T-helper 1 cell treated with Interleukin-12 subunit alpha and Interleukin-12 subunit beta and Interleukin-4 antibody, amounts not matched to agents 30 ng/mL and 1 ng/mL, for 36 hours (primary cell): ENCODE measurements at regions not wholly inside any gene's neighbourhood (a gene's known extent, or its start where the extent isn't known, plus 50 kb on each side); places are given as distances from the start of the nearest gene placed in this dataset.

Source experiments
- intact Hi-C: fragments of 100-400 bp; cut with micrococcal nuclease; formaldehyde crosslinking; loops from one replicate; pipeline ENCODE4 v1.15.1; 2024

DNA sequence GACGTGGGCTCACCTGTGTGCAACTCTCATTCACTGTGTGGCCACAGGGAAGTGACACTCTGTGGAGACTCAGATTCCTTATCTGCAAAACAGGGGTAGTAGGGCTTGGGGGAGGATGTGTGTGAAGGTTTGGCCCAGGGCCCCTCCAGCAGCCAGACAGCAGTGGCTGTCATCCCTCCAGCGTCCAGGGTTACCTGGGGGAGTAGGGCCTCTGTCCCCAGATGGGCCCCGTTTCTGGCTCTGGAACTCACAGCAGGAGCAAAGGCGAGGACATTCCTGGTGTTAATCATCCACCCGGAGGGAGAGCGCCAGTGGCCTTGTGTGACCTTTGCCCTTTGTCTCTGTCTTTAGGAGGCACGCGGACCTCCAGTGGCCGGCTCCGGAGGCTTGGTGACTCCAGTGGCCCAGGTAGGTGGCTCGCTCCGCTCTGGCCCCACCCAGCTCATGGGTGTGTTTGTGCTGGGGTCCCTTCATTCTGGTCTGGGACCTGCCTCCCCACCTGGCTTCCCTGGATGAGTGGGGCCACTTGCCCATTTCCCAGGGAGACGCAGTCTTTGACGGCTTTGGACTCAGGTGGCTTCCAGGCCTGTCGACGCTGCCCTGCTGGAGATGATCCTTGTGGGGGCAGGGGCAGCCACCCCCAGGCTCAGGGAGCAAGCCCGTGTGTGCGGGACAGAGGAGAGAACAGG lies 166.2 kb downstream of the SEC14L1 start:
- intact Hi-C loops: no loop called here

DNA sequence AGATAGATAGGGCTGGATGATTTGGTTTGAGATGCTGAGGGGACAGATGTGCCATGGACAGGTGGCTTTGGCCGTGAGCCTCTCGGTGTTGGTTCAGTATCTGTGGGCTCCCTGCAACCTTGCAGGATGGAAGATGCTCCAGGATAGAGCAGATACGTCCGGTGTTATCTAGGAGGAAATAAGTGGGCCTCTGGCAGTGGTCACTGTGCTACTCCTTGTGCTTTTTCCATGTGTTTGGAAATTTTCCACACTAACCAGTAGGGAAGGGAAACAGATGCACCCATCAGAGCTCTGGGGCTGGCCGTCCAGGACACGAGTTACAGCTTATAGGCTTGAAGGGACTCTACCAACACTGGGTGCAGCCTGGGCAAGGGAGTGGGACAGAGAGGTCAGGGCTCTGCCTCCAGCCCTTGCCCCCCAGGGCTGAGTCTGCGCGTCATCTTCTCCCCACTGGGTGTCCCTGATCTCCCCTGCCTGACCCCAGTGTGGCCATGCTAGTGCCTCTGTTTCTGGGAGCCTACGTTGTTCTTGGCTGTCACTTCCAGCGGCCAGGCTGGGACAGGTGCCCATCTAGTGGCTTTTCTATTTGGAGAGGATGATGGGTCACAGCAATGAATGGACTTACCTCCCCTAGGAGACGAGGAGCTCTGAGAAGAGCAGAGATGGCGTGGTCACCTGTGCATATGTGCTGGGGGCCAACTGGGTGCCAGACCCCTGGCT lies 166.9 kb downstream of the SEC14L1 start:
- intact Hi-C loops: no loop called here

DNA sequence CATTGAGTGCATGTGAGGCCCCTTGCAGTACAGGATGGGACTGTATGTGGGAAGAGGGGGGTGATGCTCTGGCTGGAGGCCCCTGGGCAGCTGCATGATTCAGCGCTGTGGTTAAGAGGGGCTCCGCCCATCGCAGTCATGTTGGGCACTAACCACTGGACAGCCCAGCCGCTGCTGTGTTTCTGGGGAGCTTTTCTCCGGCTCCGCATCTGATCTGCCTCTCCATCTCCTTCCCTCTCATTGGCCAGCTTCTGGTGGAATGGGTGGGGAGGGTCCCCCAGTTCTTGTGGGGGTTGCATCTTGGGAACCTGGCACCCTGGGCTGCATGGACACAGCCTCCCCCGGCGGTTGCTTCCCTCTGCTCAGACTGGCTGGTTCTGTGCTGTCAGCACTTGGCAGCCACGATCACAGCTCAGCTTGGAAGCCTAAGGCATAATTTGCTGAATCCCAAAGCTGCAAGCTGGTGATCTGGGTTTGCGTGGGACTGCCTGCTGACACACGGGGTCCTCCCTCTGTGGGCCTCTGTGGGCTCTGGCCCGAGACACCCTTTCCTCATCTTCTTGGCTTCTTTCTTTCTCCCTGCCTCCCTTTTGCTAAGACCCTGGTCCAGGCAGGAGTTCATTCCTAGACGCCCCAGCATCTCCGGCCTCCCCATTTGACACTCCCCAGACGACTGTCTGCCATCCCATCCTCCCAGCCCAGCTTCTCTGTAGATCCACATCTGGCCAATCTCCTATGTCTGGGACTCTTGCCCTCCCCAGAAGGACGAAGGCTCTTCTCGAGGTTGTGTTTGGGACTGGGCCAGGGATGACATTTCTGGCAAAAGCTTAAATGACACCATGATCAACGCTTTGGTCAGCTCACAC lies 168.3 kb downstream of the SEC14L1 start:
- intact Hi-C loops: no loop called here

DNA sequence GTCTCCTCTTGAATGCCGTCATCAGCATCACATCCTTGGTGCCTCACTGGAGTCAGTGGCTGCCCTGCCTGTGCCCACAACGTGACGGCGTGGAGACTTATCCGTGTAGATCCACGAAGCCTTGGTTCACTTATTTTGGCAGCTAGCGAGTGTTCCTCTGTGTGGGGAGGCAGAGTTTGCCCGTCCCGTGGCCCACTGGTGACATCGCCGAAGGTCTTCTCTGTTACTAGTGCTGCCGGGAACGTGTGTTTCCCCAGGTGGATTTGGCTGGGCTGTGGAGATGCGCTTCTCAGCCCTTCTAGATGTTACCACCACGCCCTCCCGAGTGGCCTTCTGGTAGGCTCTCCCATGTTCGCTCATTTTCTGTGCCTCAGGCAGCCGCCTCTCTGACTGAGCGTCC lies 169.6 kb downstream of the SEC14L1 start:
- intact Hi-C loops: no loop called here

DNA sequence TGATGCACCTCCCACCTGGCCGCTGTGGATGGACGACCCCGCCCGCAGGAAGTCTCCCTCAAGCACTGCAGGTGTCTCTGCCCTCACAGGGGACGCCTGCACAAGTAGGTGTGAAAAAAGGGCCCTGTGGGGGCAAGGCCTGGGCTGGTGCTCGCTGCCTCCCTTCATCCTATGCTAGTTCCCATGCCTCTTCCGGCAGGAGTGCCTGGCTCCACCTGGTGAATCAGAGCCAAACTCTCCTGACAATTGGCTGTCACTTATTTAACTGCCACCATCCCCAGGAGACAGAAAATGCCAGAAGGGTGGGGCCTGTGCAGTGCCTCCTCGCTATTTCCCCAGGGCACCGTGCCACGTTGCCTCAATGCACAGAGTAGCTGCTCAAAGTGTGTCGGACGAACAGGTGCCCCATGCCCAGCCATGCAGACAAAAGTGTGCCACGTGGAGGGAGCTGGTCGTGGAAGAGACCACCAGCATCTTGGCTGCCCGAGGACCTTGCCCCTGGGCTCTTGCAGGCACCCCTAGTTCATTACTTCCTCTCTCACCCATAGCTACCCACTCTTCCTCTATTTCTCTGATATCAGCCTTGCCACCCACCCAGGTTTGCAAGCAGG lies 170.7 kb downstream of the SEC14L1 start:
- intact Hi-C loops: no loop called here

DNA sequence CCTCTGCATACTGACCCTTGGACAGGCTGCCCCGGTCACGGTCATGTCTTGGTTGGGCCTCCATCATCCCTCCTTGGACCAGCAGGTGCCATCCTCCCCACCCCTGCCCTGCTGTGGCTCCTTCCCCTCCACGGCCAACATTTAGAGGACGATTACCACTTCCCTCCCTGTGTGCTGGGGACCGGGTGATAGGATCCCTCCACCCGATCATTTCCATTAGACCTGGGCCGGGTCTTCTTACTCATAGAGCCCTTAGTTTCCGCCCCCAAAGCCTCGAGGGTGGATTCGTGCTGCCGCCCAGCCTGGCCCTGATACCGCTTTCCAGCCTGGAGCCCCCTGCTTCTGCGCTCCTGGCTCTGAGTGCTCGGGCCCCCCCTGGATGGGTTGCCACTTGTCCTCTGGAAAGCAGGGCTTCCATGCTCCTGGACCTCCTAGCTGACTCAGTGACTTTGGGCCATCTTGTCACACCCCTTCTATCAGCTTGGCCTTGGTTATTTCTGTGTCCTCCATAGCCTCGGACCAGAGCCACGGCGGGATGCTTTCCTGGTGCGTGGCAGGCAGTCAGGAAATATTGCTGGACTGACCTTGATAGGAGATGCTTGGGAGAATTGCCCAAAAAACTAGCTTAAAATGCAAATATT lies 171.4 kb downstream of the SEC14L1 start:
- intact Hi-C loops: no loop called here

DNA sequence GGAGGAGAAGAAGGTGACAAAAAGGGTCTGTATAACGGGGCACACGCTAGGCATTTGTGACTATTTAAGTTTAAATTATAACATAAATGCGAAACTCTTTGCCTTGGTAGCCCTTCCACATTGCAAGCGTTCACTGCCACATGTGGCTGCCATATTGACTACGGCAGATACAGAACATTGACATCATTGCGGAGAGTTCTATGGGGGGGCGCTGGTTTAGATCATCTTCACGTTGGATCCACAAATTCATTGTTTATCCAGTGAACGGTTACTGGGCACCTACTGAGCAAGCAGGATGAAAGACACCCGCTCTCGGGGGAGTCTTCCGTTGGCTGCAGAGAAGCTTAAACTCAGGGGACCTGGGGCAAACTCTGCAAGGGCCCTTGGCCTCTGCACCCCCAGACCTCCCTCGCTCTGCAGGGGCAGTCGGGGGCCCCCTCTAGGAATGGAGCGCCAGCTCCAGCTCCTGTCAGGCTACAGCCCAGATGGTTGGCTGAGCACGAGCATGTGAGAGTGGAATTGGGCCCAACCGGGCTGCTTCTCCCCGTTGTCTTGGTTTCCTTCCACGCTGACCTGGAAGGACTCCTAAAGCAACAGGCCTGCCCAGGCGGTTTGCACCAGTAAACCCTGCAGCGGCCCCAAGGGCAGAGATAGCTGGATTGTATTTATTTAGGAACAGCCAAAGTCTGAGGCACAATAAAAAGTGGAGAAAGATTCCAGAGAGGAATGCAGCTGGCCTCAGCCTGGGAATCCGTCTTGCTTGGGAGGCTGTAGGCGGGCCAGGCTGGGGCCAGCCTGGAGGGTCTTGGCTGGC lies 172.2 kb downstream of the SEC14L1 start:
- intact Hi-C loops: no loop called here

DNA sequence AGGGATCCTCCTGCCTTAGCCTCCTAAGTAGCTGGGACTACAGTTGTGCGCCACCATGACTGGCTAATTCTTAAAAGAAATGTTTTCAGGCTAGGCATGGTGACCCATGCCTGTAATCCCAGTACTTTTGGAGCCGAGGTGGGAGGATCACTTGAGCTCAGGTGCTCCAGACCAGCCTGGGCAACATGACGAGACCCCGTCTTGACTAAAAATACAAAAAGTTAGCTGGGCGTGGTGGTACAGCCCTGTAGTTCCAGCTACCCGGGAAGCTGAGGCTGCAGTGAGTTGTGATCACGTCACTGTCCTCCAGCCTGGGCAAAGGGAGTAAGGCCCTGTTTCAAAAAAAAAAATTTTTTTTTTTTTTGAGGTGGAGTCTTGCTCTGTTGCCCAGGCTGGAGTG lies 173.1 kb downstream of the SEC14L1 start:
- intact Hi-C loops: no loop called here

DNA sequence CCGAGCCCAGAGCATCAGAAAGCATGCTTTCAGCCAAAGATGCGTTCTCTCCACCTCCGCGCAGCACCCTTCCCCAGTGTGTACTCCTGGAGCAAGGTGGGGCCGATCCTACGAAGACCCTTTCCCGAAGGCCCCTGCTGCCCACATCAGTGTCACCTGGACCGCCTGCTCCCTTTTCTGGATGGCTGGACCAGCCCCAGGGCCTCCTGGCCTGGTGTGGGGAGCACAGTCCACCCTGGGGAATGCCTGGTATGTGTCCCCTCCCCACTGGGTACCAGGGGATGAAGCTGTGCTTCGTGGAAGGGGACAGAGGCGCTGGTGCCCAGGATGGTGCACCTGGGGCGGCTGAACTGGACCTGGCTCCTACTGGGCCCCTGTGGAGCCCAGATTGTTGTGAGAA lies 173.8 kb downstream of the SEC14L1 start:
- intact Hi-C loops: no loop called here

DNA sequence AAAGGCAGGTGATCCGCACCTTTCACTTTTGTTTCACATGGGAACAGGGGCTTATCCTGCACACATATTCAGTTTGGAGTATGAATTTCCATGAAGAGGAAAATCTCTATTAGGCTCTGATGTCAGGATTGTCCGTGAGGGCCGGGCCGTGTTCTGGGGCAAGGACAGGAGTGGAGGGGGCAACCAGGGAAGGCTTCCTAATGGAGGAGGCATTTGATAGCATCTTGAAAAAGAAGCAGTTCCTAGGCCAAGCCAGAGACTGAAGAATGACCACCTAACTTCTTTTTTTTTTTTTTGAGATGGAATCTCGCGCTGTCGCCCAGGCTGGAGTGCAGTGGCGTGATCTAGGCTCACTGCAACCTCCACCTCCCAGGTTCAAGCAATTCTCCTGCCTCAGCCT lies 174.2 kb downstream of the SEC14L1 start:
- intact Hi-C loops: no loop called here

DNA sequence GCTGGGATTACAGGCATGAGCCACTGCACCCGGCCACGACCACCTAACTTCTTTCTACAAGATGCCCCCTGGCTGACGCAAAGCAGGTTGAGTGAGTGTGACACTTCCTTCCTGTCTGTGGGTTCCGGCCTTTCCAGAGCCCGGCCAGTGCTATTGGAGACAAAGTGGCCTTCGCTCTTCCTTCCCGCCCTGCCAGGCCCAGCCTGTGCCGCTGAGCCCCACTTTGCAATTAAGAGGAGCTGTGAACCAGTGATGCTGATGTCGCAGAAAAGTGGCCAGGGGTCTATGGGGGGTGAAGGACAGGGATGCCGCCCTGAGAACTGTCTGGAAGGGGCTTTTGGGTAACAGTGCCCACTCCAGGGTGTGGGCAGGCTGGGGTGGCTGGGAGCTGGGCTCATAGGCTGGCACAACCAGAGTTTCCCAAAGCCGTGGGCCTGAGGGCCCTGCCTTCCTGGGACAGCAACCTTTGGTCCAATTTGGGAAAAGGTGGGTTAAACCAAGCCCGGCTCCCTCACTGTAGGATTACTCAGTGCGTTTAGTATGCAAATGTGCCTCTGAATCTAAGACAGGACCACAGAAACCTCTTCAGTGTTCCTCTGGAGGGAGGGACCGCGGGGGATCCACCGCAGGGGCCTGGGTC lies 174.9 kb downstream of the SEC14L1 start:
- intact Hi-C loops: no loop called here

DNA sequence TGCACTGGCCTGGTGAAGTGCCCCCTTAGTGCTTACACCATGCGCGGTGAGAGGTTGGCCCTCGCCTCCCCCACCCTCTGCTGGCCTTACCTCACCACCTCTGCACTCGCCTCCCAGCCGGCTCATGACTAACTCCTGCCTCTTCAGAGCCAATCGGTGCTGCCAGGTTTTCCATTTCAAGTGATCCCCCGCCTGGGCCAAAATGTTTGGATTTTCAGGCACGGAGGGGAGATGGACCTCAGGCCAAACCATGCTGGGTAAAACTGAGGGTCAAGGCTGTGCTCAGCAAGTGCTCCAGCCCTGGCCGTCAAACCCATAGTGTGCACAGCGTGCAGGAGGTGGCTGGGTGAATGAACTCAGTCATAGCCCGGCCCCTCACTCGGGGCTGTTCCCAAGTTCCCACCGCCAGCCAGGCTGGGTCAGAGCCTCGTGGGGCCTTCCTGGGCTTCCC lies 175.4 kb downstream of the SEC14L1 start:
- intact Hi-C loops: no loop called here

DNA sequence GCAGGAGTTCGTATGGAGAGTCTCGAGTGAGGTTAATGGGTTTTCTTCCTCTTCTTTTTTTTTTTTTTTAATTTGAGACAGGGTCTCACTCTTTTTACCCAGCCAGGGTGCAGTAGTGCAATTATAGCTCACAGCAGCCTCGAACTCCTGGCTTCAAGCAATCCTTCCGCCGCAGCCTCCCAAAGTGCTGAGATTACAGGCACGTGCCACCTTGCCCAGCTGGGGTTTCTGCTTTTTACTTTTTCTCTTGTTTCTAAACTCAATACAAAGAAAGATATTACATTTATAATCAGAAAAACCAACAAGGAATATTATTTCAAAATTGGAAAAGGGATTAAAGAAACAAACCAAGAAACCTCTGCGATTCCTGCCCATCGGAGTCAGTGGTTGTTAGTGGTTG lies 175.9 kb downstream of the SEC14L1 start:
- intact Hi-C loops: no loop called here

DNA sequence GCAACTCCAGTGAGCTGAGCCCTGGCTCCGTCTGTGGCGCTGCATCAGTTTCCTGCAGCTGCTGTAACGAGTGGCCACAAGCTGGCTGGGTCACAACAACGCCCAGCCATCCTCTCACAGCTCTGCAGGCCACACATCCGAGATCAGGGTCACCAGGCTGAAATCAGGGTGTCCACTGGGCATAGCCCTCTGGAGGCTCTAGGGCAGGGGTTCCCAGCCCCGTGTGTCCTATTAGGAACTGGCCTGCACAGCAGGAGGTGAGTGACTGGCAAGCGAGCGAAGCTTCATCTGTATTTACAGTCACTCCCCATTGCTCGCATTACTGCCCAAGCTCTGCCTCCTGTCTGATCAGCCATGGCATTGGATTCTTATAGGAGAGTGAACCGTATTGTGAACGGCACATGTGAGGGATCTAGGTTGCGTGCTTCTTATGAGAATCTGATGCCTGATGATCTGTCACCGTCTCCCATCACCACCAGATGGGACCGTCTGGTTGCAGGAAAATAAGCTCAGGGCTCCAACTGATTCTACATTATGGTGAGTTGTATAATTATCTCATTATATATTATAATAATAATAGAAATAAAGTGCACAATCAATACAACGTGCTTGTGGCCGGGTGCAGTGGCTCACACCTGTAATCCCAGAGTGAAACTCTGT lies 176.5 kb downstream of the SEC14L1 start:
- intact Hi-C loops: no loop called here

DNA sequence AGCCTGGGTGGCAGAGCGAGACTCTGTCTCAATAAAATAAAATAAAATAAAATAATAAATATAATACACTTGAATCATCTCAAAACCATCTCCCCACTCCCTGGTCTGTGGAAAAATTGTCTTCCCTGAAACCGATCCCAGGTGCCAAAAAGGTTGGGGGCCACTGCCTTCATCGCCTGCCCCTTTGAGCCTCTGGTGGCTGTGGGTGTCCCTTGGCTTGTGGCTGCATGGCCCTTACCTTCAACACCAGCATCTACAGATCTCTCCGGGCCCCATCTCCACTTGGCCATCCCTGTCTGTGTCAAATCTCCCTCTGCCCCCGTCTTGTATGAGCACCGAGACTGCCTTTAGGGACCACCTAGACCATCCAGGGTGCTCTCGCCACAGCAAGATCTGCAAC lies 177.3 kb downstream of the SEC14L1 start:
- intact Hi-C loops: no loop called here

DNA sequence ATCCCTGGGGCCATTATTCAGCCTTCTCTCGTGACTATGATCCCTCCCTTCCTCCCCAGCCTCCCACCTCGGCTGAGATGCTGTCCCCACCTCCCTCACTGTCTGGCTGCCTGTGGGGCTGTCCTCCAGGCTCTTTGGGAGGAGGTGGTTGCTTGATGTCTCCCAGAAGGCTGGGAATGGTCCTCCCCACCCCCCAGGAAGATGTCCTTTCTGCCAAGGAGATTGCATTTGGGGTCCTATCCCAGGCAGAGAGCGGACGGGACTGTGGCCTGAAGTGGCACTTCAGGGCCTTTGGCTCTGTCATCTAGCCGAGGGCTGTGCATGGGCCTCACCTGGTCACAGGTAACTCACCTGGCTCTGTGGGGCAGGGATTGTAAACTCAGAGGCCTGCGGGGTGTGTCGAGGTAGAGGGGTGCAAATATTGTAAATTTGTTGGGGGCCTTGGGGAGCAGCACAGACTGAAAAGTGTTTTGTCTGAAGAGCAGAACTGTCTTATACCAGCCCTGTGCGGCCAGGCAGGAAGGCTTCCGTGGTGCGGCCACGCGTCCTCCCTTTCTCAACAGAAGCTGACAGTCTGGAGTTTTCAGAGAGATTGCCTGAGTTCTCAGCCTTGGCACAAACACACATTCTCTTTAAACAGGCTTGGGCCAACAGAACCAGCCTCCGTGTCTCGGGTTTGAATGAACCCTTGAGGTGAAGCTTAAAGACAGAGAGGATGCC lies 177.9 kb downstream of the SEC14L1 start:
- intact Hi-C loops: no loop called here

DNA sequence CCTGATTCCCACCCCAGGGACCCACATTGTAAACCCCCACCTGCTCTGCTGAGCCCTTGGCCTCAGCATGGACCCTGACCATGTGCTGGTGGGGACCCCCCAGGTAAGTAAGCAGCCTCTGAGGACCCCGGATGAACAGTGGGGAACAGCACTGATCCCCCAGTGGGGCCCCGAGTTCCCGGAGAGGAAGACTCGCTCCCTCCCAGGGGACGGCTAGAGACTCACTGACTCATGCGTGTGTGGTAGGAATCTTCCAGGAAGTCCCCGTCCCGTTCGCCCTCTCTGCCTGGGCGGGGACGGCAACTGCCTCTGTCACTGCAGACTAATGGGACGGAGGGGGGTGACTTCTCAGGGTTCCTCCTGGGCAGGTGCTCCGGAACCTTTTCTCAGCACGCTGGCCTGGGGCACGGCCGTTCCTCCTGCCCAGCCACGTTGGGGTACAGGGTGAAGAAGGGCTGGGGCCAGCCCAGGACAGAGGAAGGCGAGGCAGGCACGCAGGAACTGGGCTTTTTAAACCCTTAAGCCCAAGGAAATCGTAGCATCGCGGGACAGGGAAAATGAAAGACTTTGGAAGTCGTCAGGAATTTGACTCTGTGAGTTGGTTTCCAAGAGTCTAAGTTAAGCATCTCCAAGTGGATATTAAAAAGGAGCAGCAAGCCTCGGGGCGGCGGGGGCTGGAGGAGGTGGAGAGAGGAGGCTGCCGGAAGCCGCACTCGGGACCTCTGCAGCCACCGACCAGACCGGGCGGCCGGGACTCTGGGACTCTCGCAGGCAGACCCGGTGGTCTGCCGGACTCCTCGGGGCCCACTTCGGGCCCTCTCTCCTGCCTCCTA lies 178.7 kb downstream of the SEC14L1 start:
- intact Hi-C loops: no loop called here

DNA sequence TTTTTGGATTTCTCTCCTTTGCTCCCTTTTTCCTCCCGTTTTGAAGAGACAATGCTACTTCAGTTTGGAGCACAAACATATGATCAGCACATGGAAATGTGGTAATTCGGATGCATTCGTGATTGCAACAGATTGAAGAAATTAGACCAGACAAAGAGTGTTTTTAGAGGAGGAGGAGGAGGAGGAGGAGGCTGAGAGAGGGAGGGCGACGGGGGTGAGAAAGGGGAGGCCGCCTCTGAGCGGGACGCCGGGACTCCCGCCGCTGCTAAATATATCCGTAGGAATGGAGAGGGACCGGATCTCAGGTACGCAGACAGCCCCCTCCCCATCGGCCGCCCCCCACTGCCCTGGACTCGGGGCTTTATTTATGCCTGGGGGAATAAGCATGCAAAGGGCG lies 179.3 kb downstream of the SEC14L1 start:
- intact Hi-C loops: no loop called here
